Activated B cell treated with CpG ODN at 0.5 μM for 24 hours (primary cell): ENCODE measurements at regions not wholly inside any gene's neighbourhood (a gene's known extent, or its start where the extent isn't known, plus 50 kb on each side); places are given as distances from the start of the nearest gene placed in this dataset.

Experiments used
- ATAC-seq: fragments of 200-7000 bp; cut with Tn5 transposase; one replicate; pipeline ENCODE4 v1.10.0; 2021; ENCODE audit warnings: low read depth, mild to moderate bottlenecking, moderate library complexity
- CTCF ChIA-PET: fragments of 350-600 bp; sonication (Branson Sonifier 250); formaldehyde crosslinking; loops from one replicate; lab custom pipeline; 2021; ENCODE audit warnings: antibody characterized with exemption; lab: Charles Lee
- POLR2A ChIA-PET: fragments of 350-600 bp; sonication (Branson Sonifier 250); formaldehyde crosslinking; loops from one replicate; lab custom pipeline; 2021; ENCODE audit warnings: antibody characterized with exemption; lab: Charles Lee
- DNase-seq: peaks from one replicate; pipeline ENCODE4 v3.0.0; 2022
- H3K27ac Mint-ChIP-seq: one replicate; pipeline ENCODE4 v1.8.0; 2020; ENCODE audit warnings: mixed read lengths
- H3K27me3 Mint-ChIP-seq: one replicate; pipeline ENCODE4 v1.8.0; 2021; ENCODE audit warnings: mixed read lengths
- H3K36me3 Mint-ChIP-seq: one replicate; pipeline ENCODE4 v1.8.0; 2021; ENCODE audit warnings: low read depth, mixed read lengths
- H3K4me1 Mint-ChIP-seq: one replicate; pipeline ENCODE4 v1.8.0; 2021; ENCODE audit warnings: mixed read lengths
- H3K4me3 Mint-ChIP-seq: one replicate; pipeline ENCODE4 v1.8.0; 2020; ENCODE audit warnings: mild to moderate bottlenecking, mixed read lengths
- H3K9me3 Mint-ChIP-seq: one replicate; pipeline ENCODE4 v1.8.0; 2020; ENCODE audit warnings: mixed read lengths
- CTCF ChIP-seq: fragments of 200-600 bp; IDR thresholded peaks from one replicate; pipeline ENCODE4 v1.8.0; 2022; ENCODE audit warnings: antibody characterized with exemption, mild to moderate bottlenecking
- intact Hi-C: fragments of 100-400 bp; cut with micrococcal nuclease; formaldehyde crosslinking; loops from one replicate; pipeline ENCODE4 v1.15.1; 2024

GRCh38 chr16:49161191-49161590 lies 120.4 kb downstream of the CBLN1 start:
- peaks cover 7% of the 10 kb centered on the region for H3K27me3 Mint-ChIP-seq
- H3K4me3 Mint-ChIP-seq: no peak overlapping the region
- no peaks in the 10 kb centered on the region for H3K4me1 Mint-ChIP-seq
- ATAC-seq (no peak), DNase-seq (no peak)
- no peaks in the 10 kb centered on the region for H3K36me3 Mint-ChIP-seq
- H3K9me3 Mint-ChIP-seq: peaks cover 2% of the 10 kb centered on the region
- ChIA-PET CTCF (no interaction called here), POLR2A (no interaction called here)
- intact Hi-C loops: no loop called here
- TF ChIP-seq CTCF: no peak
- no peak overlapping the region for H3K27ac Mint-ChIP-seq

GRCh38 chr16:49158029-49158642 lies 123.5 kb downstream of the CBLN1 start:
- peaks cover 4% of the 10 kb centered on the region for H3K27me3 Mint-ChIP-seq
- POLR2A ChIA-PET: no interaction called here
- no peak for ATAC-seq
- no peak for DNase-seq
- CTCF ChIA-PET: no interaction called here
- H3K4me1 Mint-ChIP-seq: no peaks in the 10 kb centered on the region
- H3K27ac Mint-ChIP-seq: no peak overlapping the region
- H3K36me3 Mint-ChIP-seq: no peaks in the 10 kb centered on the region
- intact Hi-C loops: no loop called here
- peaks cover 4% of the 10 kb centered on the region for H3K9me3 Mint-ChIP-seq
- no peak overlapping the region for H3K4me3 Mint-ChIP-seq
- TF ChIP-seq CTCF: no peak

- Mint-ChIP-seq H3K4me3 (no peak overlapping the region), H3K4me1 (no peaks in the 10 kb centered on the region), H3K9me3 (peaks cover 2% of the 10 kb centered on the region), H3K36me3 (no peaks in the 10 kb centered on the region), H3K27me3 (peaks cover under 1% of the 10 kb centered on the region), H3K27ac (no peak overlapping the region)
- intact Hi-C loops: no loop called here
- no peak for TF ChIP-seq CTCF
- DNase-seq: no peak
- POLR2A ChIA-PET: no interaction called here
- no peak for ATAC-seq
- CTCF ChIA-PET: no interaction called here
These were observed 131.3 kb downstream of the CBLN1 start for GRCh38 chr16:49150341-49150740.

- intact Hi-C loops: no loop called here
- Mint-ChIP-seq H3K36me3 (no peaks in the 10 kb centered on the region), H3K27me3 (peaks cover 3% of the 10 kb centered on the region), H3K27ac (no peak overlapping the region), H3K4me3 (no peak overlapping the region), H3K4me1 (no peaks in the 10 kb centered on the region), H3K9me3 (no peaks in the 10 kb centered on the region)
- DNase-seq: no peak
- ATAC-seq: no peak
- ChIA-PET POLR2A (no interaction called here), CTCF (no interaction called here)
- TF ChIP-seq CTCF: no peak
These were observed 133.2 kb downstream of the CBLN1 start for GRCh38 chr16:49148410-49148809.

GRCh38 chr16:49140618-49141017 lies 141.0 kb downstream of the CBLN1 start:
- ChIA-PET CTCF (no interaction called here), POLR2A (no interaction called here)
- no peak for DNase-seq
- H3K36me3 Mint-ChIP-seq: no peaks in the 10 kb centered on the region
- TF ChIP-seq CTCF: no peak
- H3K4me1 Mint-ChIP-seq: no peaks in the 10 kb centered on the region
- intact Hi-C loops: no loop called here
- H3K27me3 Mint-ChIP-seq: peaks cover 3% of the 10 kb centered on the region
- H3K27ac Mint-ChIP-seq: no peak overlapping the region
- H3K9me3 Mint-ChIP-seq: peaks cover 5% of the 10 kb centered on the region
- no peak overlapping the region for H3K4me3 Mint-ChIP-seq
- no peak for ATAC-seq
